Naive thymus-derived CD4-positive, alpha-beta T cell (primary cell): ENCODE measurements at regions not wholly inside any gene's neighbourhood (a gene's known extent, or its start where the extent isn't known, plus 50 kb on each side); places are given as distances from the start of the nearest gene placed in this dataset.

ENCODE experiments used
- ATAC-seq: fragments of 150-1000 bp; cut with Tn5 transposase; 2 replicates; pipeline ENCODE4 v1.10.0; 2021; ENCODE audit warnings: mild to moderate bottlenecking, moderate library complexity
- CTCF ChIA-PET: fragments of 350-600 bp; sonication (Branson Sonifier 250); formaldehyde crosslinking; loops from one replicate; lab custom pipeline; 2021; ENCODE audit warnings: antibody characterized with exemption; lab: Charles Lee
- POLR2A ChIA-PET: fragments of 350-600 bp; sonication (Branson Sonifier 250); formaldehyde crosslinking; loops from one replicate; lab custom pipeline; 2021; ENCODE audit warnings: antibody characterized with exemption, inconsistent platforms; lab: Charles Lee
- DNase-seq, 9 donors: peaks; one replicate each; pipeline versions ENCODE4 v3.0.0 to v3.0.0-alpha.2; 2020 to 2022; ENCODE audit warnings: mixed read lengths in 1 of 9
- H3K27ac ChIP-seq: one replicate; pipeline ENCODE4 v1.7.0; 2013; ENCODE audit warnings: mild to moderate bottlenecking, low read depth, low read length, moderate library complexity
- H3K27me3 ChIP-seq, 2 donors: one replicate each; pipeline ENCODE4 v1.7.0; 2013; ENCODE audit warnings: low read length in 2 of 2, mild to moderate bottlenecking in 2 of 2, moderate library complexity in 2 of 2; ENCODE audit not compliant: control insufficient read depth in 2 of 2, insufficient read depth in 2 of 2
- H3K36me3 ChIP-seq, 3 experiments: 1 replicate in 2 of 3; 2 replicates in 1 of 3; pipeline ENCODE4 v1.7.0; 2013; ENCODE audit warnings: low read length in 3 of 3, mild to moderate bottlenecking in 3 of 3, moderate library complexity in 1 of 3; ENCODE audit not compliant: insufficient read depth in 3 of 3, control insufficient read depth in 2 of 3
- H3K4me1 ChIP-seq, 2 donors: one replicate each; pipeline ENCODE4 v1.7.0; 2013; ENCODE audit warnings: low read length in 2 of 2, mild to moderate bottlenecking in 2 of 2, moderate library complexity in 1 of 2; ENCODE audit not compliant: control insufficient read depth in 2 of 2, insufficient read depth in 2 of 2
- H3K4me3 ChIP-seq: 2 replicates; pipeline ENCODE4 v1.7.0; 2013; ENCODE audit warnings: mild to moderate bottlenecking, low read length
- H3K9me3 ChIP-seq, 3 experiments: 1 replicate in 2 of 3; 2 replicates in 1 of 3; pipeline ENCODE4 v1.7.0; 2013; ENCODE audit warnings: low read length in 3 of 3; ENCODE audit not compliant: control insufficient read depth in 2 of 3
- H3K27ac Mint-ChIP-seq, 9 donors: one replicate each; pipeline ENCODE4 v1.8.0; 2020 to 2022; ENCODE audit warnings: mixed read lengths in 9 of 9, mild to moderate bottlenecking in 8 of 9, moderate library complexity in 5 of 9, inconsistent platforms in 2 of 9
- H3K27me3 Mint-ChIP-seq, 5 donors: one replicate each; pipeline ENCODE4 v1.8.0; 2021 to 2022; ENCODE audit warnings: mixed read lengths in 5 of 5, mild to moderate bottlenecking in 1 of 5
- H3K36me3 Mint-ChIP-seq, 5 donors: one replicate each; pipeline ENCODE4 v1.8.0; 2020 to 2022; ENCODE audit warnings: mixed read lengths in 5 of 5, mild to moderate bottlenecking in 3 of 5, inconsistent platforms in 1 of 5
- H3K4me1 Mint-ChIP-seq, 7 donors: one replicate each; pipeline ENCODE4 v1.8.0; 2020 to 2022; ENCODE audit warnings: mixed read lengths in 7 of 7, mild to moderate bottlenecking in 3 of 7, inconsistent platforms in 1 of 7
- H3K4me3 Mint-ChIP-seq, 10 donors: one replicate each; pipeline ENCODE4 v1.8.0; 2020 to 2022; ENCODE audit warnings: mild to moderate bottlenecking in 10 of 10, mixed read lengths in 10 of 10, moderate library complexity in 6 of 10, inconsistent platforms in 2 of 10
- H3K9me3 Mint-ChIP-seq, 11 donors: one replicate each; pipeline ENCODE4 v1.8.0; 2020 to 2022; ENCODE audit warnings: mixed read lengths in 11 of 11, mild to moderate bottlenecking in 4 of 11, inconsistent platforms in 1 of 11, moderate library complexity in 1 of 11
- intact Hi-C, 2 donors: fragments of 100-400 bp; cut with micrococcal nuclease; formaldehyde crosslinking; loops; one replicate each; pipeline ENCODE4 v1.15.1; 2023

GRCh38 chr4:187606581-187606980, 389.0 kb upstream of the ZFP42 start:
- no peaks in the 10 kb centered on the region for H3K4me1 Mint-ChIP-seq
- ATAC-seq (no peak), DNase-seq (peak in 2 of 9 donors; percentile 1 to 7)
- no peak overlapping the region for H3K27ac Mint-ChIP-seq
- peaks cover 0 to 6% (median 2%) of the 10 kb centered on the region in 11 donors for H3K9me3 Mint-ChIP-seq
- H3K27me3 Mint-ChIP-seq, result peaks cover 0 to 4% (median 0%) of the 10 kb centered on the region in 5 donors
- ChIA-PET CTCF (no interaction called here), POLR2A (no interaction called here)
- Histone ChIP-seq H3K4me3 (no peak overlapping the region), H3K27me3 (no peaks in the 10 kb centered on the region), H3K4me1 (no peaks in the 10 kb centered on the region), H3K27ac (no peak overlapping the region), H3K9me3 (no peaks in the 10 kb centered on the region), H3K36me3 (no peaks in the 10 kb centered on the region)
- no peak overlapping the region for H3K4me3 Mint-ChIP-seq
- intact Hi-C loops, result no loop called here
- no peaks in the 10 kb centered on the region for H3K36me3 Mint-ChIP-seq

DNA sequence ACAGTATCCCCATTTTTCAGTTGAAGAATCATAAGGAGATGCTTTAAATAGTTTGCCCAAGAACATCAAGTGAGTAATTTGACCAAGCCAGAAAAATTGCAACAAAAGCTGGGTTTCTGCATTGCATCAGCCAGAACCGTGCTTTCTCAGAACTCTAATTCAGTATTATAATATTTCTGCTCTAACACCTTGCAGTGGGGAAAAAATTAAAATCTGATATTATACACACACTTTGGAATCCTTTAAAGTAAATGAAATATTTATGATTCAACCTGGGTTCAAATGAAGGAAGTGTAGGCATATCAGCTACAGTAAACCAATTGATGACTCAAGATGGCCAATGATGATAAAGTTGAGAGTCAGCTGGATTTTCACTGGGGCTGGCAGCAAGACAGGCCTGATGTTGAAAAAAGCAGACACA, 387.6 kb upstream of the ZFP42 start:
- H3K27ac ChIP-seq, result no peak overlapping the region
- H3K9me3 Mint-ChIP-seq, result peaks cover 0 to 5% (median 0%) of the 10 kb centered on the region in 11 donors
- no peak overlapping the region for H3K4me3 ChIP-seq
- no peaks in the 10 kb centered on the region for H3K36me3 ChIP-seq
- peaks cover 0 to 4% (median 0%) of the 10 kb centered on the region in 5 donors for H3K27me3 Mint-ChIP-seq
- ChIA-PET POLR2A (no interaction called here), CTCF (interaction anchor here (0.7 kb wide), 1 partner anchor 1452 kb away, joined by 3 read pairs; no protein-coding TSS in a partner anchor)
- no peaks in the 10 kb centered on the region for H3K9me3 ChIP-seq
- H3K36me3 Mint-ChIP-seq, result no peaks in the 10 kb centered on the region
- H3K4me1 Mint-ChIP-seq, result no peaks in the 10 kb centered on the region
- H3K27ac Mint-ChIP-seq, result no peak overlapping the region
- H3K4me1 ChIP-seq, result no peaks in the 10 kb centered on the region
- H3K27me3 ChIP-seq, result no peaks in the 10 kb centered on the region
- no peak overlapping the region for H3K4me3 Mint-ChIP-seq
- intact Hi-C loops, result no loop called here
- DNase-seq (no peak), ATAC-seq (no peak)

DNA sequence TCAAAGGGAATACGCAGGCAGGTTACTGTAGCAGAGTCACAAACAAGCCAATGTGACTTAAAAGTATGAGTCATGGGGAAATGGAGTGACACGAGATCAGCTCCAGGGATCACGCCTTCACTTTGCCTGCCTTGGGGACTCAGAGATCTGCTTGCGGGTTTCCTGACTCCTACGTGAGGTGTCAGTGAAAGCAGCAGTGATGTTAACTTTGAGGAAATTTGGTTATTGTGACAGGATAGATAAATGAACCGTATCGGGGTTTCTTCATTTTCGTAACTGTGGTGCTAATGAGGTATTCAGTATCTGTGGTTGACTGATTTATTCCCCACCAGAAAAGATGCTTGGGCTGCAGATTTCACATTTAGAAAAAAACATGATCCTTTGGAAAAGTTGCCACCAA, 383.3 kb upstream of the ZFP42 start:
- Histone ChIP-seq H3K27ac (no peak overlapping the region), H3K36me3 (no peaks in the 10 kb centered on the region), H3K4me1 (no peaks in the 10 kb centered on the region), H3K4me3 (no peak overlapping the region), H3K27me3 (no peaks in the 10 kb centered on the region), H3K9me3 (no peaks in the 10 kb centered on the region)
- CTCF ChIA-PET, result no interaction called here
- POLR2A ChIA-PET, result no interaction called here
- ATAC-seq (no peak), DNase-seq (no peak)
- H3K4me3 Mint-ChIP-seq, result no peak overlapping the region
- peaks cover 0 to 5% (median 0%) of the 10 kb centered on the region in 11 donors for H3K9me3 Mint-ChIP-seq
- intact Hi-C loops, result no loop called here
- H3K27ac Mint-ChIP-seq, result no peak overlapping the region
- H3K4me1 Mint-ChIP-seq, result no peaks in the 10 kb centered on the region
- no peaks in the 10 kb centered on the region for H3K27me3 Mint-ChIP-seq
- no peaks in the 10 kb centered on the region for H3K36me3 Mint-ChIP-seq

- Histone ChIP-seq H3K4me1 (no peaks in the 10 kb centered on the region), H3K4me3 (no peak overlapping the region), H3K9me3 (no peaks in the 10 kb centered on the region), H3K27me3 (no peaks in the 10 kb centered on the region), H3K27ac (no peak overlapping the region), H3K36me3 (no peaks in the 10 kb centered on the region)
- intact Hi-C loops, result no loop called here
- Mint-ChIP-seq H3K27me3 (no peaks in the 10 kb centered on the region), H3K9me3 (peaks cover 0 to 5% (median 0%) of the 10 kb centered on the region in 11 donors), H3K36me3 (no peaks in the 10 kb centered on the region), H3K27ac (no peak overlapping the region), H3K4me3 (no peak overlapping the region), H3K4me1 (no peaks in the 10 kb centered on the region)
- CTCF ChIA-PET, result no interaction called here
- POLR2A ChIA-PET, result no interaction called here
- no peak for ATAC-seq
- no peak for DNase-seq
Observed at GRCh38 chr4:187613089-187613839, 382.3 kb upstream of the ZFP42 start.

DNA sequence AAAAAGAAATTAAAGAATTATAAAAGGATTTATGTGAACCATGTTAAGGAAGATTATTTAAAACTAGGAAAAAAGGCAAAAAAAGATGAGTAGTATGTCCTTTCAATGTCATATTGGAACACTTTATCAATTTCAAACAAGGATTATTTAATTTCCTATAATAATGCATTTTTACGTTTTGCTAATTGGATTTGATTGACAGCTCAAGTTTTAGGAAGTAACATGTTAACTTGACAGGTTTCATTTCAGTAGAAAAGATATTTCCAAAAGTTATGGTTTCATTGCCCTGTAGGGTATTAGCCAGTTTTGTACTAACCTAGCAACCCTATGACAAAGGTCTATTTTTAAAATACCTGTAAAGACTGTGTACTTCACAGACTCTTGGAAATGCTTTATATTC, 379.6 kb upstream of the ZFP42 start:
- no peaks in the 10 kb centered on the region for H3K36me3 Mint-ChIP-seq
- no peak overlapping the region for H3K4me3 Mint-ChIP-seq
- H3K9me3 Mint-ChIP-seq, result peaks cover 0 to 3% (median 0%) of the 10 kb centered on the region in 11 donors
- intact Hi-C loops, result no loop called here
- no peak for ATAC-seq
- no peaks in the 10 kb centered on the region for H3K9me3 ChIP-seq
- ChIA-PET CTCF (no interaction called here), POLR2A (no interaction called here)
- H3K27ac ChIP-seq, result no peak overlapping the region
- no peaks in the 10 kb centered on the region for H3K4me1 Mint-ChIP-seq
- H3K4me1 ChIP-seq, result no peaks in the 10 kb centered on the region
- H3K27ac Mint-ChIP-seq, result no peak overlapping the region
- H3K27me3 Mint-ChIP-seq, result no peaks in the 10 kb centered on the region
- no peaks in the 10 kb centered on the region for H3K27me3 ChIP-seq
- no peak overlapping the region for H3K4me3 ChIP-seq
- no peaks in the 10 kb centered on the region for H3K36me3 ChIP-seq
- no peak for DNase-seq

- H3K4me1 ChIP-seq, result no peaks in the 10 kb centered on the region
- no peaks in the 10 kb centered on the region for H3K36me3 Mint-ChIP-seq
- no peak overlapping the region for H3K4me3 Mint-ChIP-seq
- peaks cover 0 to 2% (median 0%) of the 10 kb centered on the region in 11 donors for H3K9me3 Mint-ChIP-seq
- no peaks in the 10 kb centered on the region for H3K9me3 ChIP-seq
- no peak for DNase-seq
- H3K27ac ChIP-seq, result no peak overlapping the region
- intact Hi-C loops, result no loop called here
- no peak for ATAC-seq
- no peaks in the 10 kb centered on the region for H3K36me3 ChIP-seq
- no peak overlapping the region for H3K27ac Mint-ChIP-seq
- POLR2A ChIA-PET, result no interaction called here
- H3K4me3 ChIP-seq, result no peak overlapping the region
- CTCF ChIA-PET, result no interaction called here
- H3K27me3 ChIP-seq, result no peaks in the 10 kb centered on the region
- no peaks in the 10 kb centered on the region for H3K27me3 Mint-ChIP-seq
- H3K4me1 Mint-ChIP-seq, result no peaks in the 10 kb centered on the region
Observed at GRCh38 chr4:187617113-187617512, 378.5 kb upstream of the ZFP42 start.

- DNase-seq (no peak), ATAC-seq (no peak)
- H3K36me3 ChIP-seq, result no peaks in the 10 kb centered on the region
- intact Hi-C loops, result no loop called here
- ChIA-PET CTCF (no interaction called here), POLR2A (no interaction called here)
- H3K27me3 ChIP-seq, result no peaks in the 10 kb centered on the region
- no peaks in the 10 kb centered on the region for H3K4me1 ChIP-seq
- H3K27ac ChIP-seq, result no peak overlapping the region
- no peak overlapping the region for H3K4me3 ChIP-seq
- H3K9me3 Mint-ChIP-seq, result peaks cover 0 to 8% (median 2%) of the 10 kb centered on the region in 11 donors
- no peaks in the 10 kb centered on the region for H3K27me3 Mint-ChIP-seq
- H3K9me3 ChIP-seq, result no peaks in the 10 kb centered on the region
- no peak overlapping the region for H3K4me3 Mint-ChIP-seq
- no peaks in the 10 kb centered on the region for H3K36me3 Mint-ChIP-seq
- H3K27ac Mint-ChIP-seq, result no peak overlapping the region
- no peaks in the 10 kb centered on the region for H3K4me1 Mint-ChIP-seq
Observed at GRCh38 chr4:187618701-187619281, 376.8 kb upstream of the ZFP42 start.
